H1 (cell line): ENCODE measurements at regions not wholly inside any gene's neighbourhood (a gene's known extent, or its start where the extent isn't known, plus 50 kb on each side); places are given as distances from the start of the nearest gene placed in this dataset.

Experiments
- CTCF ChIA-PET: fragments of 300-600 bp; sonication (Branson Sonifier 250); formaldehyde crosslinking; loops from one replicate; lab custom pipeline; 2021; ENCODE audit not compliant: partially characterized antibody; lab: Charles Lee
- POLR2A ChIA-PET: fragments of 300-600 bp; sonication (Branson Sonifier 250); formaldehyde crosslinking; loops from one replicate; lab custom pipeline; 2021; ENCODE audit warnings: inconsistent platforms; ENCODE audit not compliant: partially characterized antibody; lab: Charles Lee
- DNase-seq, 2 experiments: peaks; one replicate each; pipeline versions ENCODE4 v3.0.0 to v3.0.0-alpha.2; 2010 to 2022; ENCODE audit warnings: low spot score in 2 of 2, low read depth in 1 of 2, mixed read lengths in 1 of 2
- FAIRE-seq: peaks from 2 replicates; lab custom pipeline; 2011; peaks lifted over from hg19 to GRCh38; lab: Jason Lieb, UNC
- H2AFZ ChIP-seq: 2 replicates; pipeline ENCODE4 v1.8.1; 2012; ENCODE audit warnings: low read length, inconsistent platforms
- H2AK5ac ChIP-seq: 2 replicates; pipeline ENCODE4 v1.6.1; 2013; ENCODE audit warnings: low read depth, low read length
- H2BK120ac ChIP-seq: replicated peaks from 2 replicates; pipeline ENCODE3; 2013; ENCODE audit warnings: low read depth, low read length, inconsistent platforms
- H2BK12ac ChIP-seq: 2 replicates; pipeline ENCODE4 v1.6.1; 2013; ENCODE audit warnings: low read depth, low read length
- H2BK15ac ChIP-seq: 2 replicates; pipeline ENCODE4 v1.6.1; 2013; ENCODE audit warnings: low read length
- H2BK20ac ChIP-seq: 2 replicates; pipeline ENCODE4 v1.6.1; 2013; ENCODE audit warnings: low read length
- H2BK5ac ChIP-seq: 2 replicates; pipeline ENCODE4 v1.6.1; 2013; ENCODE audit warnings: low read depth, low read length
- H3K14ac ChIP-seq: 2 replicates; pipeline ENCODE4 v1.6.1; 2013; ENCODE audit warnings: inconsistent platforms; ENCODE audit not compliant: insufficient read length
- H3K18ac ChIP-seq: 2 replicates; pipeline ENCODE4 v1.6.1; 2013; ENCODE audit warnings: low read length; ENCODE audit errors: extremely low read depth
- H3K23ac ChIP-seq: 2 replicates; pipeline ENCODE4 v1.6.1; 2013; ENCODE audit warnings: inconsistent platforms; ENCODE audit not compliant: insufficient read length
- H3K23me2 ChIP-seq: 2 replicates; pipeline ENCODE4 v1.6.1; 2013; ENCODE audit warnings: low read depth, low read length
- H3K27ac ChIP-seq: 2 replicates; pipeline ENCODE4 v1.6.1; 2011; ENCODE audit warnings: low read depth, low read length, inconsistent platforms
- H3K27me3 ChIP-seq, 4 experiments: replicated peaks in 1 of 4; 1 replicate in 1 of 4; 2 replicates in 3 of 4; pipeline versions ENCODE4 v1.6.1 to v1.8.1; 2011 to 2013; ENCODE audit warnings: low read length in 3 of 4, mild to moderate bottlenecking in 3 of 4, inconsistent platforms in 2 of 4, mixed read lengths in 2 of 4, moderate library complexity in 1 of 4; ENCODE audit not compliant: control insufficient read depth in 3 of 4, insufficient read depth in 3 of 4; ENCODE audit errors: extremely low read depth in 1 of 4
- H3K36me3 ChIP-seq, 4 experiments: 2 replicates each; pipeline versions ENCODE4 v1.6.1 to v1.8.1; 2011 to 2013; ENCODE audit warnings: mild to moderate bottlenecking in 4 of 4, low read length in 3 of 4, moderate library complexity in 2 of 4, control low read depth in 1 of 4, inconsistent platforms in 1 of 4; ENCODE audit not compliant: insufficient read depth in 4 of 4, control insufficient read depth in 2 of 4
- H3K4ac ChIP-seq: replicated peaks from 2 replicates; pipeline ENCODE3; 2013; ENCODE audit warnings: low read length, low read depth, mixed read lengths, inconsistent platforms; ENCODE audit not compliant: insufficient read length
- H3K4me1 ChIP-seq, 4 experiments: replicated peaks in 1 of 4; 1 replicate in 1 of 4; 2 replicates in 3 of 4; pipeline versions ENCODE4 v1.6.1 to v1.8.1; 2011 to 2013; ENCODE audit warnings: low read length in 3 of 4, inconsistent platforms in 2 of 4, mixed read lengths in 1 of 4; ENCODE audit not compliant: insufficient read depth in 4 of 4, control insufficient read depth in 3 of 4
- H3K4me2 ChIP-seq, 2 experiments: 2 replicates each; pipeline versions ENCODE4 v1.6.1 to v1.8.1; 2011 to 2013; ENCODE audit warnings: low read depth in 2 of 2, low read length in 2 of 2, control low read depth in 1 of 2, inconsistent platforms in 1 of 2, mild to moderate bottlenecking in 1 of 2; ENCODE audit not compliant: insufficient read depth in 1 of 2
- H3K4me3 ChIP-seq, 4 experiments: fragments of 200-600, 300-600 bp in 1 of 4; sonication (generic), shearing (Covaris generic), sonication (Bioruptor Twin) in 1 of 4; 2 replicates each; pipeline versions ENCODE4 v1.5.1 to v1.8.1; 2011 to 2016; ENCODE audit warnings: low read length in 4 of 4, low read depth in 3 of 4, control low read depth in 2 of 4, inconsistent platforms in 2 of 4, mild to moderate bottlenecking in 2 of 4, mixed read lengths in 1 of 4, moderate library complexity in 1 of 4; ENCODE audit not compliant: insufficient read depth in 2 of 4; ENCODE audit errors: extremely low read depth in 1 of 4
- H3K56ac ChIP-seq: replicated peaks from 2 replicates; pipeline ENCODE3; 2013; ENCODE audit warnings: low read depth, mild to moderate bottlenecking, mixed read lengths, low read length, inconsistent platforms; ENCODE audit not compliant: insufficient read length
- H3K79me1 ChIP-seq: 2 replicates; pipeline ENCODE4 v1.6.1; 2013; ENCODE audit warnings: low read depth, low read length, control low read depth
- H3K79me2 ChIP-seq, 2 experiments: 2 replicates each; pipeline versions ENCODE4 v1.6.1 to v1.8.1; 2012 to 2013; ENCODE audit warnings: low read length in 2 of 2, mild to moderate bottlenecking in 2 of 2, inconsistent platforms in 1 of 2; ENCODE audit not compliant: insufficient read depth in 2 of 2, control insufficient read depth in 1 of 2
- H3K9ac ChIP-seq, 4 experiments: replicated peaks in 1 of 4; 1 replicate in 1 of 4; 2 replicates in 3 of 4; pipeline versions ENCODE4 v1.6.1 to v1.8.1; 2011 to 2013; ENCODE audit warnings: low read depth in 3 of 4, low read length in 3 of 4, control low read depth in 2 of 4, mild to moderate bottlenecking in 2 of 4, moderate library complexity in 2 of 4, inconsistent platforms in 1 of 4; ENCODE audit errors: extremely low read depth in 1 of 4
- H3K9me3 ChIP-seq, 2 experiments: 2 replicates each; pipeline versions ENCODE4 v1.6.1 to v1.8.1; 2012 to 2013; ENCODE audit warnings: mild to moderate bottlenecking in 2 of 2, moderate library complexity in 2 of 2, control low read depth in 1 of 2, inconsistent platforms in 1 of 2, low read depth in 1 of 2, low read length in 1 of 2, mixed read lengths in 1 of 2; ENCODE audit not compliant: insufficient read depth in 2 of 2
- H4K20me1 ChIP-seq, 2 experiments: replicated peaks in 1 of 2; 2 replicates each; pipeline versions ENCODE3 to v1.8.1; 2011 to 2013; ENCODE audit warnings: inconsistent platforms in 2 of 2, low read length in 2 of 2, mild to moderate bottlenecking in 1 of 2; ENCODE audit not compliant: insufficient read depth in 2 of 2, control insufficient read depth in 1 of 2
- H4K5ac ChIP-seq: 2 replicates; pipeline ENCODE4 v1.6.1; 2013; ENCODE audit warnings: low read length, low read depth, mixed read lengths, inconsistent platforms; ENCODE audit not compliant: insufficient read length
- H4K8ac ChIP-seq: 2 replicates; pipeline ENCODE4 v1.8.0; 2013; ENCODE audit warnings: mild to moderate bottlenecking, moderate library complexity, low read length, inconsistent platforms; ENCODE audit not compliant: insufficient read depth; ENCODE audit errors: extremely low read depth
- H4K91ac ChIP-seq: replicated peaks from 2 replicates; pipeline ENCODE3; 2013; ENCODE audit warnings: low read length, mixed read lengths, inconsistent platforms; ENCODE audit not compliant: insufficient read length
- ASH2L ChIP-seq: fragments of 200-600, 300-600 bp; sonication (generic); IDR thresholded peaks from one replicate; pipeline ENCODE4 v1.7.1; 2017; ENCODE audit warnings: low read length
- BRCA1 ChIP-seq: IDR thresholded peaks from 2 replicates; pipeline ENCODE4 v1.6.1; 2012; ENCODE audit warnings: low read depth, low read length, improper control_type of control experiment
- CEBPB ChIP-seq: IDR thresholded peaks from 2 replicates; pipeline ENCODE4 v1.6.1; 2012; ENCODE audit warnings: low read depth, low read length
- CREB1 ChIP-seq: IDR thresholded peaks from 2 replicates; pipeline ENCODE4 v1.6.1; 2012; ENCODE audit warnings: inconsistent platforms
- E2F6 ChIP-seq: IDR thresholded peaks from 2 replicates; pipeline ENCODE4 v1.6.1; 2012; ENCODE audit warnings: inconsistent platforms
- POLR2A ChIP-seq, 2 experiments: IDR thresholded peaks; 1 replicate in 1 of 2; 2 replicates in 1 of 2; pipeline ENCODE4 v1.6.1; 2011; ENCODE audit warnings: low read depth in 2 of 2, low read length in 2 of 2, mild to moderate bottlenecking in 2 of 2; ENCODE audit errors: control extremely low read depth in 1 of 2
- POU5F1 ChIP-seq: IDR thresholded peaks from 2 replicates; pipeline ENCODE4 v1.6.1; 2011; ENCODE audit warnings: low read depth, mild to moderate bottlenecking, low read length, moderate library complexity
- RAD21 ChIP-seq, 2 experiments: IDR thresholded peaks in 1 of 2; conservative IDR thresholded peaks in 1 of 2; 2 replicates each; pipeline ENCODE4 v1.6.1; 2011; ENCODE audit warnings: low read depth in 2 of 2, low read length in 2 of 2, improper control_type of control experiment in 1 of 2, inconsistent platforms in 1 of 2, mild to moderate bottlenecking in 1 of 2, moderate library complexity in 1 of 2
- SIRT6 ChIP-seq: IDR thresholded peaks from one replicate; pipeline ENCODE4 v1.7.1; 2012; ENCODE audit warnings: low read length, inconsistent platforms
- SP2 ChIP-seq: IDR thresholded peaks from 2 replicates; pipeline ENCODE4 v1.6.1; 2012; ENCODE audit warnings: mild to moderate bottlenecking, low read length, inconsistent platforms
- SRF ChIP-seq: IDR thresholded peaks from 2 replicates; pipeline ENCODE4 v1.6.1; 2011; ENCODE audit warnings: mild to moderate bottlenecking, low read depth, low read length, moderate library complexity
- SUZ12 ChIP-seq: fragments of 200-600 bp; sonication (generic); IDR thresholded peaks from 2 replicates; pipeline ENCODE4 v1.6.1; 2012; ENCODE audit warnings: mild to moderate bottlenecking, inconsistent platforms, low read length, moderate library complexity, mixed read lengths
- TCF12 ChIP-seq: IDR thresholded peaks from 2 replicates; pipeline ENCODE4 v1.6.1; 2011; ENCODE audit warnings: low read depth, mild to moderate bottlenecking, low read length
- USF2 ChIP-seq: IDR thresholded peaks from 2 replicates; pipeline ENCODE4 v1.6.1; 2011; ENCODE audit warnings: low read length, improper control_type of control experiment
- YY1 ChIP-seq: IDR thresholded peaks from 2 replicates; pipeline ENCODE4 v1.6.1; 2011; ENCODE audit warnings: low read depth, mild to moderate bottlenecking, low read length
- ZNF274 ChIP-seq: IDR thresholded peaks from 2 replicates; pipeline ENCODE4 v1.7.0; 2012; ENCODE audit warnings: low read length, borderline replicate concordance; ENCODE audit errors: extremely low read depth
- WGBS, 2 experiments: shearing (Covaris generic) in 1 of 2; methylation state at CpG; one replicate each; pipeline versions ENCODE4 v1.1.6 to v1.1.7; 2013 to 2015; ENCODE audit warnings: low lambda C conversion rate in 2 of 2, mixed read lengths in 2 of 2, inconsistent platforms in 1 of 2, low coverage in 1 of 2, missing lambda C conversion rate in 1 of 2; ENCODE audit not compliant: insufficient replicate concordance in 2 of 2, insufficient coverage in 1 of 2, insufficient read length in 1 of 2; ENCODE audit errors: extremely low coverage in 1 of 2, missing lambda C conversion rate in 1 of 2; 5-methylcytosine and 5-hydroxymethylcytosine counted together

- 88% methylated on average over 1 of the region's 1 CpG; no CpG with 5 or more reads in 1 of the 2 experiments for WGBS, 2 experiments
- no peak for FAIRE-seq
- CTCF ChIA-PET: no interaction called here
These were observed 655.3 kb upstream of the SETBP1 start for GRCh38 chr18:44025421-44025820.

More at GRCh38 chr18:44025421-44025820, 655.3 kb upstream of the SETBP1 start:
- Histone ChIP-seq H2BK15ac (no peak overlapping the region), H3K23ac (no peak overlapping the region), H3K36me3 (peaks cover 0 to 3% (median 0%) of the 10 kb centered on the region in 4 experiments; a peak in 4 of 8 replicates), H3K27me3 (no peaks in the 10 kb centered on the region), H4K20me1 (no peaks in the 10 kb centered on the region), H3K9ac (no peak overlapping the region), H3K27ac (no peak overlapping the region), H3K4me1 (no peaks in the 10 kb centered on the region), H3K79me1 (no peaks in the 10 kb centered on the region), H2BK12ac (no peak overlapping the region), H3K14ac (no peak overlapping the region), H2BK120ac (no peak overlapping the region), H2AK5ac (no peak overlapping the region), H2AFZ (no peak overlapping the region), H3K4ac (no peak overlapping the region), H4K91ac (no peak overlapping the region), H3K18ac (no peak overlapping the region), H2BK5ac (no peak overlapping the region), H3K9me3 (peaks cover 24 to 25% of the 10 kb centered on the region in 2 experiments), H4K5ac (no peak overlapping the region), H3K4me3 (no peak overlapping the region), H3K79me2 (no peaks in the 10 kb centered on the region), H3K4me2 (no peak overlapping the region), H4K8ac (no peak overlapping the region), H3K56ac (no peak overlapping the region), H2BK20ac (no peak overlapping the region), H3K23me2 (no peaks in the 10 kb centered on the region)
- no peak for DNase-seq
- TF ChIP-seq SP2 (no peak), RAD21 (IDR thresholded peaks at IDR 0.05 in 1 of 2, conservative IDR thresholded peaks at IDR 0.05 in 1 of 2; ENCODE audit: low read depth in 2 of 2, low read length in 2 of 2) (no peak), POU5F1 (no peak), USF2 (no peak), CREB1 (no peak), SUZ12 (no peak), ASH2L (no peak), YY1 (no peak), SIRT6 (no peak), CEBPB (no peak), POLR2A (IDR thresholded peaks at IDR 0.05; ENCODE audit: control extremely low read depth in 1 of 2, low read depth in 2 of 2, low read length in 2 of 2) (no peak), SRF (no peak), TCF12 (no peak), BRCA1 (no peak), E2F6 (no peak), ZNF274 (no peak)
- POLR2A ChIA-PET: no interaction called here
